Parathyroid adenoma (tissue), 2 donors: ENCODE measurements at regions not wholly inside any gene's neighbourhood (a gene's known extent, or its start where the extent isn't known, plus 50 kb on each side); places are given as distances from the start of the nearest gene placed in this dataset.

Experiments
- H2AFZ ChIP-seq: fragments of 300-600 bp; sonication (generic); one replicate; pipeline ENCODE4 v1.7.0; 2017; ENCODE audit warnings: antibody characterized with exemption, mild to moderate bottlenecking
- H3K27ac ChIP-seq: fragments of 300-600 bp; sonication (generic); one replicate; pipeline ENCODE4 v1.7.0; 2017
- H3K27me3 ChIP-seq: fragments of 300-600 bp; sonication (generic); one replicate; pipeline ENCODE4 v1.7.0; 2017; ENCODE audit warnings: low read length; ENCODE audit not compliant: control insufficient read depth, insufficient read depth
- H3K36me3 ChIP-seq: fragments of 300-600 bp; sonication (generic); one replicate; pipeline ENCODE4 v1.7.0; 2017; ENCODE audit warnings: low read length; ENCODE audit not compliant: control insufficient read depth, insufficient read depth
- H3K4me1 ChIP-seq: fragments of 300-600 bp; sonication (generic); one replicate; pipeline ENCODE4 v1.7.0; 2017; ENCODE audit warnings: control low read depth
- H3K4me2 ChIP-seq: fragments of 300-600 bp; sonication (generic); one replicate; pipeline ENCODE4 v1.7.0; 2017; ENCODE audit warnings: low read length
- H3K4me3 ChIP-seq: fragments of 300-600 bp; sonication (generic); one replicate; pipeline ENCODE4 v1.7.0; 2017; ENCODE audit warnings: low read depth, low read length
- H3K79me2 ChIP-seq: fragments of 300-600 bp; sonication (generic); one replicate; pipeline ENCODE4 v1.7.0; 2017; ENCODE audit warnings: control low read depth
- H3K9ac ChIP-seq: fragments of 300-600 bp; sonication (generic); one replicate; pipeline ENCODE4 v1.7.0; 2017; ENCODE audit warnings: mild to moderate bottlenecking
- H3K9me3 ChIP-seq: fragments of 300-600 bp; sonication (generic); one replicate; pipeline ENCODE4 v1.7.0; 2017; ENCODE audit warnings: low read length; ENCODE audit not compliant: control insufficient read depth
- TF ChIP-seq, protein P1 (sequence below): fragments of 300-600 bp; sonication (generic); IDR thresholded peaks from one replicate; pipeline ENCODE4 v1.7.0; 2017; ENCODE audit warnings: antibody characterized with exemption, mild to moderate bottlenecking
- donor health status: primary hyperparathyroidism.

DNA sequence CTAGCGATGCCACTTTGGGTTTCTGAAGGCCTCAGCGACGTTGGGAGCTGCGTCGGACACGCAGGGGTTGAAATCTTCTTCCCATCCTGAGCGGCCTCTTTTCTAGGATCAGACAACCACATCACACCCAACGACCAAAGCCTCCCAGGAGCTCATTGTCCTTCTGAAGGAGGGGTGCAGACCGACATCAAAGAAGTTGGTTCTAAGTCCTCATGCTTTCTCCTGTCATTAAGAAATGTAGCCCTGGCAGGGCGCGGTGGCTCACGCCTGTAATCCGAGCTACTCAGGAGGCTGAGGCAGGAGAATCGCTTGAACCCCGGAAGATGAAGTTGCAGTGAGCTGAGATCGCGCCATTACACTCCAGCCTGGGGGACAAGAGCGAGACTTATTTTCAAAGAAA lies 1681.9 kb downstream of the TP53TG3F start:
- Histone ChIP-seq H3K9ac (no peak overlapping the region), H3K79me2 (no peaks in the 10 kb centered on the region), H3K36me3 (no peaks in the 10 kb centered on the region), H3K4me3 (no peak overlapping the region), H2AFZ (no peak overlapping the region), H3K4me2 (no peak overlapping the region), H3K4me1 (no peaks in the 10 kb centered on the region), H3K27ac (no peak overlapping the region), H3K27me3 (no peaks in the 10 kb centered on the region), H3K9me3 (no peaks in the 10 kb centered on the region)
- TF ChIP-seq, protein P1, sequence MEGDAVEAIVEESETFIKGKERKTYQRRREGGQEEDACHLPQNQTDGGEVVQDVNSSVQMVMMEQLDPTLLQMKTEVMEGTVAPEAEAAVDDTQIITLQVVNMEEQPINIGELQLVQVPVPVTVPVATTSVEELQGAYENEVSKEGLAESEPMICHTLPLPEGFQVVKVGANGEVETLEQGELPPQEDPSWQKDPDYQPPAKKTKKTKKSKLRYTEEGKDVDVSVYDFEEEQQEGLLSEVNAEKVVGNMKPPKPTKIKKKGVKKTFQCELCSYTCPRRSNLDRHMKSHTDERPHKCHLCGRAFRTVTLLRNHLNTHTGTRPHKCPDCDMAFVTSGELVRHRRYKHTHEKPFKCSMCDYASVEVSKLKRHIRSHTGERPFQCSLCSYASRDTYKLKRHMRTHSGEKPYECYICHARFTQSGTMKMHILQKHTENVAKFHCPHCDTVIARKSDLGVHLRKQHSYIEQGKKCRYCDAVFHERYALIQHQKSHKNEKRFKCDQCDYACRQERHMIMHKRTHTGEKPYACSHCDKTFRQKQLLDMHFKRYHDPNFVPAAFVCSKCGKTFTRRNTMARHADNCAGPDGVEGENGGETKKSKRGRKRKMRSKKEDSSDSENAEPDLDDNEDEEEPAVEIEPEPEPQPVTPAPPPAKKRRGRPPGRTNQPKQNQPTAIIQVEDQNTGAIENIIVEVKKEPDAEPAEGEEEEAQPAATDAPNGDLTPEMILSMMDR = no peak

DNA sequence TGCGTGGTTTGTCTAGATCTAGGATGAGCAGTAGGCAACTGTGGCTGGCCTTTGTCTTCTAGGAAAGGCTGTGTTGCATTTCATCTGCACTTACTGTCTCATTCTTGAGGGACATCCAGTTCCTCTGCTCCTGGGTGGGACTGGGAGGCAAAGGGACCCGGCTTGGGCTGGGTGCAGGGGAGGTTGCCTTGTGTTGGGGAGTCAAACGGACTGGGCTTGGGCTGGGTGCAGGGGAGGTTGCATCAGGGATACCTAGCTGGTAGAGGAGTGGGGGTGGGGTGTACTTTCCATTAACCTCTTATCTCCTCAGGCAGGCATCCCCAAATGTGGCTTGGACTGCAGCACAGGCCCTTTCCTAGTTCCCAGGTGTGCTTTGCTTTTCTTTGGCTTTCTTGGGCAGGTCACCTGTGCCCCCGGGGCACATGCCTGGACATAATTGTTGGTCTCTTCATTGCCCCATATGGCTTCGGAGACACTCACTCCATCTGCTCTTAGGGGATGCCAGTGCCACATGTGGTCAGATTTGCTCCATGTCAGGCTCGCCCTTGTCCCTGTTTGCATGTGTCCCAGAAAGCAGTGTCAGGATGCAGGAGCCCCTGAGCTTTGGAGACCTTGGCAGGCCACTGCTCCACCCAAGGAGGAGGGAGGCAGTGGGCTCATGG lies 1682.9 kb downstream of the TP53TG3F start:
- Histone ChIP-seq H3K4me3 (no peak overlapping the region), H3K9ac (no peak overlapping the region), H3K27me3 (no peaks in the 10 kb centered on the region), H3K36me3 (no peaks in the 10 kb centered on the region), H3K4me2 (no peak overlapping the region), H2AFZ (no peak overlapping the region), H3K9me3 (no peaks in the 10 kb centered on the region), H3K4me1 (no peaks in the 10 kb centered on the region), H3K27ac (no peak overlapping the region), H3K79me2 (no peaks in the 10 kb centered on the region)
- TF ChIP-seq, protein P1 = no peak

DNA sequence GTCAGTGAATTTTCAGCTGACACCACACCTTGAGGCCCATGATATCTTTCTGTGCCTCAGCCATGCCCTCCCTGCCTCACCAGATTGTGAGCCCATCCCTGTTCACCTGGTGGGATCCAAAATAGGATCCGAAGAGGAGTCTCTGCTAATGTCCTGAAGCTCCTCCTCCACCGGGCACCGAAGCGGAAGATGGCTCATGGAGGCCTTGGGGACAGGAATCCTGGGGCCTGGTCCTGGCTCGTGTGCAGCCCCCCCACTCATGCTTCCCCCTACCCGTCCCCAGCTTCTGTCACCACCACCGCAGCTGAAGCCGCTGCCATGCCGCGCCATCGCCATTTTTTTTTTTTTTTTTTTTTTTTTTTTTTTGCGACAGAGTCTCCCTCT lies 1683.4 kb downstream of the TP53TG3F start:
- Histone ChIP-seq H3K4me2 (no peak overlapping the region), H3K9ac (no peak overlapping the region), H3K79me2 (no peaks in the 10 kb centered on the region), H2AFZ (no peak overlapping the region), H3K27ac (no peak overlapping the region), H3K9me3 (no peaks in the 10 kb centered on the region), H3K4me3 (no peak overlapping the region), H3K27me3 (no peaks in the 10 kb centered on the region), H3K36me3 (no peaks in the 10 kb centered on the region), H3K4me1 (no peaks in the 10 kb centered on the region)
- TF ChIP-seq, protein P1 = no peak

DNA sequence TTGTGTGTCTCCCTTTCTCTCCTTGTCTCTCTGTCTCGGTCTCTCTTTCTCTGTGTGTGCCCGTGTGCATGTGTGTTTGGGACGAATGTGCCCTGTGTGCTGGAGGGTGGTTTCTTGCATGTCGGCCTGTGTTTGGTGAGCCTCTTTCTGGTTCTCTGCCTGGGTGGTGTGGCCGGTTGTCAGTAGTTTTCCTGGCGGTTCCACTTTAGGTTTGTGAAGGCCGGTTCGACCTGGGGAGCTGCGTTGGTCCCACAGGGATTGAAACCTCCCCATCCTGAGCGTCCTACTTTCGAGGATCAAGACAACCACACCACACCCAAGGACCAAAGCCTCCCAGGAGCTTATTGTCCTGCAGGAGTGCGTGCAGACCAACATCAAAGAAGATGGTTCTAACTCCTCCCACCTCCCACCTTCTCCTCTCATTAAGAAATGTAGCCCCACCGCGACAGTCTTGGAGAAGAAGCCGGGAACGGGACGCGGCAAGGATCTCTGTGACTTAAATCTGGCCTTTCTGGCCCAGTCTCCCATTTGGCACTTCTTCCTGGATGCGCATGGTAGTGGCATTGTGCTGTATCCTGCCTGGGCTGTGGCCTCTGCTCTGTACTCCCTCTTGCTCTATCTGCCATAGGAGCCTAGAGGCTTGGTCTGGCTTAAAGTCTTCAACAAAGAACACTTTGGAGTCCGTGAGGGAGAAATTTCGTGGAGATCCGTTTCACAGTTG lies 1685.0 kb downstream of the TP53TG3F start:
- Histone ChIP-seq H3K36me3 (no peaks in the 10 kb centered on the region), H3K27ac (no peak overlapping the region), H3K79me2 (no peaks in the 10 kb centered on the region), H3K9ac (no peak overlapping the region), H3K27me3 (no peaks in the 10 kb centered on the region), H3K9me3 (no peaks in the 10 kb centered on the region), H2AFZ (no peak overlapping the region), H3K4me1 (no peaks in the 10 kb centered on the region), H3K4me3 (no peak overlapping the region), H3K4me2 (no peak overlapping the region)
- TF ChIP-seq, protein P1 = no peak
